GM10248 (cell line): ENCODE measurements at regions not wholly inside any gene's neighbourhood (a gene's known extent, or its start where the extent isn't known, plus 50 kb on each side); places are given as distances from the start of the nearest gene placed in this dataset.
"Not testable (repeated sequence)": the region's sequence is repeated elsewhere in the genome, so short reads cannot be mapped to it uniquely, and the experiment has no call there.

Source experiments
- CTCF ChIA-PET: fragments of 300-600 bp; sonication (Branson Sonifier 250); formaldehyde crosslinking; extraction: SDS; loops from one replicate; lab custom pipeline; 2021; ENCODE audit warnings: antibody characterized with exemption; lab: Yijun Ruan, JAX
- POLR2A ChIA-PET: fragments of 350-650 bp; sonication (Branson Sonifier 250); formaldehyde crosslinking; extraction: SDS; loops from one replicate; lab custom pipeline; 2020; ENCODE audit warnings: antibody characterized with exemption; lab: Yijun Ruan, JAX
- DNase-seq: peaks from one replicate; pipeline ENCODE4 v3.0.0; 2012; ENCODE audit errors: extremely low spot score
- TF ChIP-seq, protein P1 (sequence below): IDR thresholded peaks from 2 replicates; pipeline ENCODE4 v1.5.1; 2012; ENCODE audit warnings: mild to moderate bottlenecking, low read depth; ENCODE audit errors: extremely low read depth, missing control alignments, control extremely low read depth

DNA sequence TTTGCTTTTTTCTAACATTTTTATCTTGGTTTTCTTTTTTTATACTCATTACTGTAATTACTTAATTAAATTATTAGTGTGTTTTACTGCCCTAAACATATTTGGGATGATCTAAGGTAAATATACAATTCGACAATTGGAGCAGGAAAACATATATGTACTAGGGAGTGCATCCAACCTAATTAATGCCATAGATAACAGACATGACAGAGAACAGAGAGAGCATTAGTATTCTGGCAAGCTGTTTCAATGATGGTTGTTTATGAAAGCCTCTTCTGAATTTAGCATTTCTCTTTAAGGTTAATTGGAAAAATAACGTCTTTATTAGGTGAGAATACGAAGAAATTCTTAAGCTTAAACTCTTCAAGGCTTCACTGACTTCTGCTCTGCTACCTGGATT lies 300.1 kb upstream of the PRR16 start:
- CTCF ChIA-PET = no interaction called here
- TF ChIP-seq, protein P1, sequence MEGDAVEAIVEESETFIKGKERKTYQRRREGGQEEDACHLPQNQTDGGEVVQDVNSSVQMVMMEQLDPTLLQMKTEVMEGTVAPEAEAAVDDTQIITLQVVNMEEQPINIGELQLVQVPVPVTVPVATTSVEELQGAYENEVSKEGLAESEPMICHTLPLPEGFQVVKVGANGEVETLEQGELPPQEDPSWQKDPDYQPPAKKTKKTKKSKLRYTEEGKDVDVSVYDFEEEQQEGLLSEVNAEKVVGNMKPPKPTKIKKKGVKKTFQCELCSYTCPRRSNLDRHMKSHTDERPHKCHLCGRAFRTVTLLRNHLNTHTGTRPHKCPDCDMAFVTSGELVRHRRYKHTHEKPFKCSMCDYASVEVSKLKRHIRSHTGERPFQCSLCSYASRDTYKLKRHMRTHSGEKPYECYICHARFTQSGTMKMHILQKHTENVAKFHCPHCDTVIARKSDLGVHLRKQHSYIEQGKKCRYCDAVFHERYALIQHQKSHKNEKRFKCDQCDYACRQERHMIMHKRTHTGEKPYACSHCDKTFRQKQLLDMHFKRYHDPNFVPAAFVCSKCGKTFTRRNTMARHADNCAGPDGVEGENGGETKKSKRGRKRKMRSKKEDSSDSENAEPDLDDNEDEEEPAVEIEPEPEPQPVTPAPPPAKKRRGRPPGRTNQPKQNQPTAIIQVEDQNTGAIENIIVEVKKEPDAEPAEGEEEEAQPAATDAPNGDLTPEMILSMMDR = no peak
- POLR2A ChIA-PET = no interaction called here
- DNase-seq = no peak

DNA sequence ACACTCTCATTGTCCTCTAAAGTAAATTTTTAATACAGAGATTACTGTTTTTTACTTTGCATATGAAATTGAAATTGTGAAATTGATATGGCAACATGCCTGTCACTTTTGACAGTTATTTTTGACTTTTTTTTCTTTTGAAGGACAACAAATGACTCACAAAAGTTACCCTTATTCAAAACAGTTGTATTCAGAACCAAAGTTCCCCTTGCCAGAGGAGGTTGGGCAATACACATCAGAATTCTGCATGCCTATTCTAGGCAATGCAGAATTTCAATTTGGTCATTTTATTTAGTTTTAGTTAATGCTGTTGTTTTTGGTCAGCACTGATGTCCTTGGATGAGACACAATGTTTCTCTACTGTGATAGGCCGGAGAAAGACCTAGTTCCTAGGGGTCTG lies 299.1 kb upstream of the PRR16 start:
- TF ChIP-seq, protein P1 = no peak
- DNase-seq = no peak
- ChIA-PET POLR2A (no interaction called here), CTCF (interaction anchor here (1.2 kb wide), 1 partner anchor 26 kb away, joined by 3 read pairs; no protein-coding TSS in a partner anchor)

DNA sequence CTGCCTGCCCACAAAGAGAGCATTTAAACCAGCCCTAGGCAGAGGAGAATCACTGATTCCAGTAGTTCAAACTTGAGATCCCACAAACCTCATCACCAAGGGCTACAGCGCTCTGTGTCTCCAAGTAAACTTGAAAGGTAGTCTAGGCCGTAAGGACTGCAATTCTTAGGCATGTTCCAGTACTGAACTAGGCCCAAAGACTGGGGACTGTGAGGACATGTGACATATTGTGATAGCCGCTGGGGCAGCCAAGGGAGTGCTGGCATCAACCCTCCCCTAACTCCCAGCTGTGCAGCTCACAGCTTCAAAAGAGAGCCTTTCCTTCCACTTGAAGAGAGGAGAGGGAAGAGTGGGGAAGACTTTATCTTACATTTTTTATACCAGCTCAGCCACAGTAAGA lies 291.0 kb upstream of the PRR16 start:
- POLR2A ChIA-PET = no interaction called here
- TF ChIP-seq, protein P1 = no peak
- DNase-seq = no peak
- CTCF ChIA-PET = no interaction called here

DNA sequence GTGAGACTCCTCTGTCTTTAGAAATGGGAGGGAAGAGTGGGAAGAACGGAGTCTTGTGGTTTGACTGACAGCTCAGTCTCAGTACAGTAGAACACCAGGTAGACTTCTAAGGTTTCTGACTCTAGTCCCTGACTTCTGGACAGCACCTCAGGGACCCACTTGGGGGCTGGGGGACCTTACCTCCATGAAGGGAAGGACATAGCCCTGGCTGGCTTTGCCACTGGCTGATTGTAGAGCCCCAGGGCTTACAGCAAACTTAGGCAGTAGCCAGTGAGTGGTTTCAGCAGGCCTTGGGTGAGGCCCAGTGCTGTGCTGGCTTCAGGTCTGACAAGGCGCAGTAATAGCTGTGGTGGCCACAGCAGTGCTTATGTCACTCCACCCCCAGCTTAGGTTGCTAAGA lies 290.0 kb upstream of the PRR16 start:
- DNase-seq = no peak
- TF ChIP-seq, protein P1 = no peak
- ChIA-PET CTCF (no interaction called here), POLR2A (no interaction called here)

DNA sequence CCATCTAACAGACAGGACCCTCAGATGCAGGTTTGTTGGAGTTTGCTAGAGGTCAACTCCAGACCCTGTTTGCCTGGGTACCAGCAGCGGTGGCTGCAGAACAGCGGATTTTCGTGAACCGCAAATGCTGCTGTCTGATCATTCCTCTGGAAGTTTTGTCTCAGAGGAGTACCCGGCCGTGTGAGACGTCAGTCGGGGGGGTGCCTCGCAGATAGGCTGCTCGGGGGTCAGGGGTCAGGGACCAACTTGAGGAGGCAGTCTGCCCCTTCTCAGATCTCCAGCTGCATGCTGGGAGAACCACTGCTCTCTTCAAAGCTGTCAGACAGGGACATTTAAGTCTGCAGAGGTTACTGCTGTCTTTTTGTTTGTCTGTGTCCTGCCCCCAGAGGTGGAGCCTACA lies 282.9 kb upstream of the PRR16 start:
- CTCF ChIA-PET, DNase-seq, POLR2A ChIA-PET: not testable (repeated sequence)

DNA sequence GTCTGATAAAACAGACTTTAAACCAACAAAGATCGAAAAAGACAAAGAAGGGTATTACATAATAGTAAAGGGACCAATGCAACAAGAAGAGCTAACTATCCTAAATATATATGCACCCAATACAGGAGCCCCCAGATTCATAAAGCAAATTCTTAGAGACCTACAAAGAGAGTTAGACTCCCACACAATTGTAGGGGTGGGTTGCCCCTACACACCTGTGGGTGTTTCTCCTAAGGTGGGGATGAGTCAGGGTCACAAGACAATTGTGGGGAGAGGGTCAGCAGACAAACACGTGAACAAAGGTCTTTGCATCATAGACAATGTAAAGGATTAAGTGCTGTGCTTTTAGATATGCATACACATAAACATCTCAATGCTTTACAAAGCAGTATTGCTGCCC lies 269.4 kb upstream of the PRR16 start:
- DNase-seq, POLR2A ChIA-PET: not testable (repeated sequence)
- CTCF ChIA-PET = interaction anchor here (2.4 kb wide), 1 partner anchor 8 kb away, joined by 5 read pairs; no protein-coding TSS in a partner anchor

DNA sequence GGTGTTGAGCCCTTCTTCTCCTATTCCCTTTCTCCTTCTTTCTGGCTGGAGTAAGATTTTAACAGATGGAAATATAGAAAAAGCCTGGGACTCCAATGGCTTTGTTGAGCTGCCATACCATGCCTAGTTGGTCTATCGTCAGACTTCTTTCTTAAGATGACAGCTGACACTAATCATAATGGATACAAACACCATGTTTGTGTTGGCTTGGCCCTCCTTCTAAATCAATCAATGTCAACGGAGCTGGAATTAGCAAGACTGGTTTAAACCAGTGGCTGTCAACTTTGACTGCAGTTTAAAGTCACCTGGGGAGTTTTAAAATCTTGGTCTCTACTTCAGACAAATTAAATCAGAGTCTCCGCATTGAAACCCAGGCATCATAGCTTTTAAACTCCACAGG lies 264.5 kb upstream of the PRR16 start:
- ChIA-PET POLR2A (no interaction called here), CTCF (interaction anchor here (1.9 to 2.7 kb wide), 3 partner anchors 9 to 39 kb away, joined by 5 to 8 read pairs (median 6); no protein-coding TSS in a partner anchor)
- DNase-seq = no peak
- TF ChIP-seq, protein P1 = no peak

DNA sequence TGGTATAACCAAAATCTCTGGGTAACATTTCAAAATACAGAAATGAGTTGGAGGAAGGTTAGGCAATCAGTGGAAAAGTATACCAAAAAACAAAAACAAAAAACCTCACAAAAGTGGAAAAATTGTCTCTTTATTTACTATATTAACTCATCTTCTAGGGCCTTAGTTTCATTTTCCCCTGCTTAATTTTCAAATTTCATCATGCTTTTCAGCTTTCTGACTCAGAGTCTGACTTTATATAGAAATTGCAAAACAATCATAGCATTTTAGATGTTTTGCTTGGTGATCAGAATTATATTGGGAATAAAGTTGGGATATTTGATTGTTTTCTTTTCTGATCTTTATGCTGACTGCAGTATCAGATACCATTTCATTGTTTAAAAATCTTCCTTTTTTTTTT lies 257.0 kb upstream of the PRR16 start:
- CTCF ChIA-PET = no interaction called here
- TF ChIP-seq, protein P1 = no peak
- no peak for DNase-seq
- POLR2A ChIA-PET = no interaction called here
